Activated CD4-positive, alpha-beta T cell treated with anti-CD3 and anti-CD28 coated beads, Interleukin-2, amount 10 ng/mL, durations not matched to agents 7 days and 5 days (primary cell): ENCODE measurements at regions not wholly inside any gene's neighbourhood (a gene's known extent, or its start where the extent isn't known, plus 50 kb on each side); places are given as distances from the start of the nearest gene placed in this dataset.
"Not testable (repeated sequence)": the region's sequence is repeated elsewhere in the genome, so short reads cannot be mapped to it uniquely, and the experiment has no call there.

ENCODE experiments used
- CTCF ChIA-PET: fragments of 350-600 bp; sonication (Branson Sonifier 250); formaldehyde crosslinking; loops from one replicate; lab custom pipeline; 2021; ENCODE audit warnings: antibody characterized with exemption; lab: Charles Lee
- POLR2A ChIA-PET: fragments of 350-600 bp; sonication (Branson Sonifier 250); formaldehyde crosslinking; loops from one replicate; lab custom pipeline; 2021; ENCODE audit warnings: antibody characterized with exemption; lab: Charles Lee
- DNase-seq: peaks from one replicate; pipeline ENCODE4 v3.0.0-alpha.2; 2020
- H3K27ac Mint-ChIP-seq: one replicate; pipeline ENCODE4 v1.8.0; 2021; ENCODE audit warnings: mild to moderate bottlenecking, moderate library complexity, mixed read lengths
- H3K27me3 Mint-ChIP-seq: one replicate; pipeline ENCODE4 v1.8.0; 2021; ENCODE audit warnings: mixed read lengths
- H3K36me3 Mint-ChIP-seq: one replicate; pipeline ENCODE4 v1.8.0; 2021; ENCODE audit warnings: low read depth, mixed read lengths
- H3K4me1 Mint-ChIP-seq: one replicate; pipeline ENCODE4 v1.8.0; 2021; ENCODE audit warnings: mixed read lengths
- H3K4me3 Mint-ChIP-seq: one replicate; pipeline ENCODE4 v1.8.0; 2021; ENCODE audit warnings: mild to moderate bottlenecking, moderate library complexity, mixed read lengths
- H3K9me3 Mint-ChIP-seq: one replicate; pipeline ENCODE4 v1.8.0; 2021; ENCODE audit warnings: mixed read lengths

DNA sequence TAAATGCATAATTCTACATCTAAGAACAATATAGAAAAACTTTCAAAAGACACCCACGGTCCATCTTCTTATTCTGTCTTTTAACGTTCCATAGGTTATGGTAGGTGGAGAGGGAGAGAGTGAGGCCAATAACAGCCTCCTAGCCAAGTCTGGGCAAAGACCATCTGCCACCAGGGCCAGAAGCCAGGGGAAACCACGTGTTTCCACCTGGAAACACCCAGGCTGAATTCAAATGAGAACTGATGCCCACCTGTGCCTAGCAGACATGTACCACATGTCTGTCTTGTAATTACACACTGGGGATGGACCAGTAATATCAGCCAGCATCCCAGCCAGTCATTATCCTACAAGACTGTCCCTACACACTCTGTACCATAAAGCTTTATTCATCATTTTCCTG lies 1573.1 kb downstream of the EFNB2 start:
- no peaks in the 10 kb centered on the region for H3K36me3 Mint-ChIP-seq
- DNase-seq = no peak
- POLR2A ChIA-PET = no interaction called here
- H3K9me3 Mint-ChIP-seq = no peaks in the 10 kb centered on the region
- H3K27me3 Mint-ChIP-seq = no peaks in the 10 kb centered on the region
- CTCF ChIA-PET = no interaction called here
- no peak overlapping the region for H3K27ac Mint-ChIP-seq
- no peak overlapping the region for H3K4me3 Mint-ChIP-seq
- H3K4me1 Mint-ChIP-seq = no peaks in the 10 kb centered on the region

GRCh38 chr13:104961246-104961645 lies 1574.2 kb downstream of the EFNB2 start:
- Mint-ChIP-seq H3K4me1 (no peaks in the 10 kb centered on the region), H3K27ac (no peak overlapping the region), H3K36me3 (no peaks in the 10 kb centered on the region), H3K9me3 (no peaks in the 10 kb centered on the region), H3K27me3 (no peaks in the 10 kb centered on the region), H3K4me3 (no peak overlapping the region)
- POLR2A ChIA-PET = no interaction called here
- CTCF ChIA-PET = interaction anchor here (0.6 kb wide), 1 partner anchor 1663 kb away, joined by 4 read pairs; no protein-coding TSS in a partner anchor
- no peak for DNase-seq

DNA sequence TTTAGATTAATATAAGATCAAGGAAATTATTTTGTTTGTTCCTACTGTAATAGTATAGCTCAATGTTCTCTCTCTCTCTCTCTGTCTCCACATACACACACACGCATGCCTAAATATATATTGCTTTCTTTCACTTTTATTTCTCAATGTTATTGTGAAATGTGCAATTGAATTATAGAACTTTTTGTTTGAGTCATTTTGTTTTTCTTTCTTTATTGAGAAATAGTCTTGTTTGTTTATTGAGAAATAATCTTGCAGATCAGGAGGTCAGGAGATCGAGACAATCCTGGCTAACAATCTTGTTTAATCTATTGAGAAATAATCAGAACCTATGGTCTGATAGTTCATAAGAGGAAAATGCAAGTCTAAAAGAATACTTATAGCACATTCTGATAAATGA lies 1581.3 kb downstream of the EFNB2 start:
- Mint-ChIP-seq H3K9me3 (peaks cover 2% of the 10 kb centered on the region), H3K4me1 (peaks cover 5% of the 10 kb centered on the region), H3K36me3 (no peaks in the 10 kb centered on the region), H3K27ac (no peak overlapping the region), H3K4me3 (no peak overlapping the region), H3K27me3 (no peaks in the 10 kb centered on the region)
- no peak for DNase-seq
- ChIA-PET CTCF (no interaction called here), POLR2A (no interaction called here)

- Mint-ChIP-seq H3K9me3 (peaks cover 2% of the 10 kb centered on the region), H3K4me1 (peaks cover 5% of the 10 kb centered on the region), H3K27me3 (no peaks in the 10 kb centered on the region), H3K4me3 (no peak overlapping the region), H3K27ac (no peak overlapping the region), H3K36me3 (no peaks in the 10 kb centered on the region)
- ChIA-PET CTCF (no interaction called here), POLR2A (no interaction called here)
- DNase-seq = no peak
Observed at GRCh38 chr13:104953588-104953987, 1581.9 kb downstream of the EFNB2 start.

DNA sequence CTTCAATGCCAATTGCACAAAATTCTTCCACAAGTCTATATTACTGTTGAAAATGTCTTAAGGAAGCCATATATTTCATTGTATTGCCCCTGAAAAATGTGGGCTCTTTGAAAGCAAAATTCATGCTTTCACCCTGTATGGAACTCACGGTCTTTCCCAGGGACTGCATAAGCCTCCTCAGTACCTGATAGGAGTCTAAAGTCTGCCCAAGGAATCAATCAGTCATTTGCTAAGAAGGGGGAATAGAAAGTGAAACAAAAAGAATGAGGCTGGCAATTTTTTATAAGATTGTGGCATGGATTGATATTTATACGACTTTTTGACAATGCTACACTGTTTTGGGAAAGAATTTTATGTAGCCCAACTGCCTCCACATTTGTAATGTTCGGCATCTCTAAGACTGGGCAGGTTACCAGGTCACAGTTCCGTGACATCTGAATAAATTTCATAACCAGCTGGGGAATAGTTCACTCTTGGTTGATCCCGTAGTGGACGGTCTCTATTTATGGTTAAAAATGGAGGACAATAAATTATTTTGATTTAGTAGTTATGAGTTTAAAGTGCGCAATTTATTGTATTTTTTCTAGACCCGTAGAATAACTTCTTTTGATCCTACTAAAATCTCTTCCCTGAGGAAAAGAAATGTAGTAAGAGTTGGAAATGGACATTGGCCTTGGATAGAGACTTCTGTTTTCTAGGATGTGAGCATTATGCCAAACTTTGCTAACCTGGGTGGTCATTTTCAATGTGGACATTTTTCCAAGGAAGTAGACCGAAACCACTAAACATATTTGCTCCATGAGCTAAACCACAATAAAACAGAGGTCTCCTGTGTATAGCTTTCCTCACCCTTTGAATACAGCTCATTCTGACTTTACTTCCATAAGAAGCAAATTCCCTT lies 1585.4 kb downstream of the EFNB2 start:
- CTCF ChIA-PET = no interaction called here
- peaks cover 5% of the 10 kb centered on the region for H3K4me1 Mint-ChIP-seq
- H3K4me3 Mint-ChIP-seq = no peak overlapping the region
- no peaks in the 10 kb centered on the region for H3K27me3 Mint-ChIP-seq
- DNase-seq = no peak
- POLR2A ChIA-PET = no interaction called here
- peaks cover under 1% of the 10 kb centered on the region for H3K9me3 Mint-ChIP-seq
- H3K27ac Mint-ChIP-seq = no peak overlapping the region
- H3K36me3 Mint-ChIP-seq = no peaks in the 10 kb centered on the region

DNA sequence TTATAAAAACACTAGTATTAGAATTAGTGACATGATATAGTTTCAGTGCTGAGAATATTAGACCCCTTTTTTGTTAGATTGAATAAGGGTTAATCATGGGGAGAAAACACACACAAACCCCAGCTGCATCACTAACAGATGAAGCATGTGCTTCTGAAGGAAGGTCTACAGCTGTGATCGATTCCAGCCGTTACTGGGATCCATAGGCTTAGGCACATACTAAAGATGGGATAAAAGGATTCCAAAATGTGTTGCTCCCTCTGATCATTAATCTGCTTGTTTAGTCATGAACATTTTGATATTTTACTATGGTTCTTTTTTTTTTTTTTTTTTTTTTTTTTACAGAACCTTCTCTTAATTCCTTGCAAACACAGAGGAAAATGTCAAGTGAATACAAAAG lies 1591.3 kb downstream of the EFNB2 start:
- no peaks in the 10 kb centered on the region for H3K9me3 Mint-ChIP-seq
- CTCF ChIA-PET = no interaction called here
- H3K4me1 Mint-ChIP-seq = no peaks in the 10 kb centered on the region
- DNase-seq = no peak
- no peak overlapping the region for H3K27ac Mint-ChIP-seq
- H3K4me3 Mint-ChIP-seq = no peak overlapping the region
- no peaks in the 10 kb centered on the region for H3K36me3 Mint-ChIP-seq
- no peaks in the 10 kb centered on the region for H3K27me3 Mint-ChIP-seq
- POLR2A ChIA-PET = no interaction called here

GRCh38 chr13:104943331-104943730 lies 1592.1 kb downstream of the EFNB2 start:
- Mint-ChIP-seq H3K27ac (no peak overlapping the region), H3K36me3 (no peaks in the 10 kb centered on the region), H3K27me3 (no peaks in the 10 kb centered on the region), H3K4me1 (no peaks in the 10 kb centered on the region), H3K9me3 (no peaks in the 10 kb centered on the region), H3K4me3 (no peak overlapping the region)
- ChIA-PET CTCF (no interaction called here), POLR2A (no interaction called here)
- DNase-seq = no peak

GRCh38 chr13:104937881-104938280 lies 1597.6 kb downstream of the EFNB2 start:
- H3K27me3 Mint-ChIP-seq = no peaks in the 10 kb centered on the region
- H3K4me1 Mint-ChIP-seq = no peaks in the 10 kb centered on the region
- no peak for DNase-seq
- no peak overlapping the region for H3K4me3 Mint-ChIP-seq
- H3K27ac Mint-ChIP-seq = no peak overlapping the region
- H3K36me3 Mint-ChIP-seq = no peaks in the 10 kb centered on the region
- POLR2A ChIA-PET = no interaction called here
- H3K9me3 Mint-ChIP-seq = peaks cover 2% of the 10 kb centered on the region
- CTCF ChIA-PET = no interaction called here

GRCh38 chr13:104936304-104936703 lies 1599.2 kb downstream of the EFNB2 start:
- no peak overlapping the region for H3K27ac Mint-ChIP-seq
- H3K4me3 Mint-ChIP-seq = no peak overlapping the region
- H3K27me3 Mint-ChIP-seq = no peaks in the 10 kb centered on the region
- peaks cover 2% of the 10 kb centered on the region for H3K9me3 Mint-ChIP-seq
- CTCF ChIA-PET = no interaction called here
- no peaks in the 10 kb centered on the region for H3K36me3 Mint-ChIP-seq
- H3K4me1 Mint-ChIP-seq = no peaks in the 10 kb centered on the region
- POLR2A ChIA-PET = no interaction called here
- no peak for DNase-seq

DNA sequence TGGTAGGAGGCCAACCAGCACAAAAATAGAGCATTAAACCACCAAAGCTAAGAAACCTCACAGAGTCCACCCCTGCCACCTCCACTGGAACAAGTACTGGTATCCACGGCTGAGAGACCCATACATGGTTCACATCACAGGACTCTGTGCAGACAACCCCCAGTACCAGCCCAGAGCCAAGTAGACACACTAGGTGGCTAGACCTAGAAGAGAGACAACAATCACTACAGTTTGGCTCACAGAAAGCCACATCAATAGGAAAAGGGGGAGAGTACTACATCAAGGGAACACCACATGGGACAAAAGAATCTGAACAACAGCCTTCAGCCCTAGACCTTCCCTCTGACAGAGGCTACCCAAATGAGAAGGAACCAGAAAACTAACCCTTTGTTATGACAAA lies 1614.9 kb downstream of the EFNB2 start:
- H3K27ac Mint-ChIP-seq, H3K36me3 Mint-ChIP-seq, POLR2A ChIA-PET, DNase-seq, H3K9me3 Mint-ChIP-seq, H3K4me3 Mint-ChIP-seq, H3K27me3 Mint-ChIP-seq: not testable (repeated sequence)
- CTCF ChIA-PET = interaction anchor here (0.9 kb wide), 1 partner anchor 1975 kb away, joined by 3 read pairs; no protein-coding TSS in a partner anchor
- H3K4me1 Mint-ChIP-seq = peaks cover 11% of the 10 kb centered on the region

GRCh38 chr13:104920091-104920490 lies 1615.4 kb downstream of the EFNB2 start:
- Mint-ChIP-seq H3K27ac (no peak overlapping the region), H3K9me3 (peaks cover 6% of the 10 kb centered on the region), H3K4me1 (peaks cover 11% of the 10 kb centered on the region), H3K4me3 (no peak overlapping the region), H3K27me3 (no peaks in the 10 kb centered on the region), H3K36me3 (no peaks in the 10 kb centered on the region)
- no peak for DNase-seq
- ChIA-PET POLR2A (no interaction called here), CTCF (no interaction called here)

GRCh38 chr13:104900191-104900817 lies 1635.2 kb downstream of the EFNB2 start:
- H3K9me3 Mint-ChIP-seq = no peaks in the 10 kb centered on the region
- POLR2A ChIA-PET = no interaction called here
- no peaks in the 10 kb centered on the region for H3K4me1 Mint-ChIP-seq
- no peak overlapping the region for H3K27ac Mint-ChIP-seq
- no peak for DNase-seq
- CTCF ChIA-PET = no interaction called here
- no peak overlapping the region for H3K4me3 Mint-ChIP-seq
- H3K36me3 Mint-ChIP-seq = no peaks in the 10 kb centered on the region
- no peaks in the 10 kb centered on the region for H3K27me3 Mint-ChIP-seq

DNA sequence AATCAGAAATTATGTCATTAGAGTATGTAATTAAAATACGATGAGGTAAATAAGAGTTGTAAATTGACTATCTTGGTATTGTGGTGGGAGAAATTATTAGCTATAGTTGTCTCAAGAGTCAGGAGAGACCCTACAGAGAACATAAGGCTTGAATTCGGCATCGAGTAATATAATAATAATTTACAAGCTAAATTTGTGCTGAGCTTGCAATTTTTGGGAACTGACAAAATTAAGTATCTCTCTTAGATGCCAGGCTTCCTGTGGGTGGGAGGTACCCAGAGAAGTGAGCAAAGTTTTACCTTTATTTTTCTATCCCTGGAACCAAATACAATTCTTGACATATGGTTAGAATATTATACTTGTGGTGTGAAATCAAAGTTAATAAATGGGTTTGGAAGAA lies 1637.0 kb downstream of the EFNB2 start:
- H3K27ac Mint-ChIP-seq = no peak overlapping the region
- ChIA-PET POLR2A (no interaction called here), CTCF (no interaction called here)
- no peak for DNase-seq
- no peaks in the 10 kb centered on the region for H3K9me3 Mint-ChIP-seq
- no peaks in the 10 kb centered on the region for H3K27me3 Mint-ChIP-seq
- no peak overlapping the region for H3K4me3 Mint-ChIP-seq
- H3K36me3 Mint-ChIP-seq = no peaks in the 10 kb centered on the region
- no peaks in the 10 kb centered on the region for H3K4me1 Mint-ChIP-seq
